ENCODE measurements at regions not wholly inside any gene's neighbourhood (a gene's known extent, or its start where the extent isn't known, plus 50 kb on each side); places are given as distances from the start of the nearest gene placed in this dataset.
A peak's percentile ranks its signal among the peaks of the same experiment; 100 is the strongest.

- DNase-seq, result no peak
- H3K9me3 ChIP-seq (ENCODE audit: control insufficient read depth in 2 of 3, insufficient read depth in 1 of 3, low read length in 3 of 3), result no peaks in the 10 kb centered on the region
- no peaks in the 10 kb centered on the region for H3K4me1 ChIP-seq (ENCODE audit: control insufficient read depth in 2 of 3, insufficient read depth in 2 of 3, low read depth in 1 of 3, low read length in 3 of 3)
- TF ChIP-seq CTCF (IDR thresholded peaks at IDR 0.05; ENCODE audit: borderline replicate concordance, extremely low read depth, insufficient read depth), result no peak
- H3K27me3 ChIP-seq (ENCODE audit: control insufficient read depth, insufficient read depth, low read length), result no peaks in the 10 kb centered on the region
- no peaks in the 10 kb centered on the region for H3K36me3 ChIP-seq (ENCODE audit: control insufficient read depth in 2 of 3, insufficient read depth in 3 of 3, low read length in 3 of 3)
- intact Hi-C loops (cut with DNase I), result no loop called here
- no peak overlapping the region for H3K4me3 ChIP-seq (ENCODE audit: low read length in 3 of 3)
- H3K9ac ChIP-seq (ENCODE audit: low read length in 3 of 3), result no peak overlapping the region
- no peak overlapping the region for H3K27ac ChIP-seq (ENCODE audit: low read depth in 2 of 2, low read length in 2 of 2)
- FAIRE-seq, result no peak
Measured at GRCh38 chr7:132733860-132734259, 157.6 kb upstream of the PLXNA4 start.

GRCh38 chr7:132732321-132732865 is 156.1 kb upstream of the PLXNA4 start:
- FAIRE-seq (no peak), DNase-seq (peak in 2 of 5 donors; percentile 35 to 45)
- Histone ChIP-seq H3K9ac (ENCODE audit: low read length in 3 of 3) (no peak overlapping the region), H3K27ac (ENCODE audit: low read depth in 2 of 2, low read length in 2 of 2) (no peak overlapping the region), H3K36me3 (ENCODE audit: control insufficient read depth in 2 of 3, insufficient read depth in 3 of 3, low read length in 3 of 3) (no peaks in the 10 kb centered on the region), H3K9me3 (ENCODE audit: control insufficient read depth in 2 of 3, insufficient read depth in 1 of 3, low read length in 3 of 3) (no peaks in the 10 kb centered on the region), H3K4me3 (ENCODE audit: low read length in 3 of 3) (no peak overlapping the region), H3K27me3 (ENCODE audit: control insufficient read depth, insufficient read depth, low read length) (no peaks in the 10 kb centered on the region), H3K4me1 (ENCODE audit: control insufficient read depth in 2 of 3, insufficient read depth in 2 of 3, low read depth in 1 of 3, low read length in 3 of 3) (no peaks in the 10 kb centered on the region)
- TF ChIP-seq CTCF (IDR thresholded peaks at IDR 0.05; ENCODE audit: borderline replicate concordance, extremely low read depth, insufficient read depth), result no peak
- intact Hi-C loops (cut with DNase I), result no loop called here

- DNase-seq (no peak), FAIRE-seq (no peak)
- Histone ChIP-seq H3K9me3 (ENCODE audit: control insufficient read depth in 2 of 3, insufficient read depth in 1 of 3, low read length in 3 of 3) (no peaks in the 10 kb centered on the region), H3K36me3 (ENCODE audit: control insufficient read depth in 2 of 3, insufficient read depth in 3 of 3, low read length in 3 of 3) (no peaks in the 10 kb centered on the region), H3K27me3 (ENCODE audit: control insufficient read depth, insufficient read depth, low read length) (no peaks in the 10 kb centered on the region), H3K27ac (ENCODE audit: low read depth in 2 of 2, low read length in 2 of 2) (no peak overlapping the region), H3K4me1 (ENCODE audit: control insufficient read depth in 2 of 3, insufficient read depth in 2 of 3, low read depth in 1 of 3, low read length in 3 of 3) (no peaks in the 10 kb centered on the region), H3K9ac (ENCODE audit: low read length in 3 of 3) (no peak overlapping the region), H3K4me3 (ENCODE audit: low read length in 3 of 3) (no peak overlapping the region)
- intact Hi-C loops (cut with DNase I), result no loop called here
- no peak for TF ChIP-seq CTCF (IDR thresholded peaks at IDR 0.05; ENCODE audit: borderline replicate concordance, extremely low read depth, insufficient read depth)
Measured at GRCh38 chr7:132730105-132730504, 153.8 kb upstream of the PLXNA4 start.

- FAIRE-seq, result no peak
- intact Hi-C loops (cut with DNase I), result no loop called here
- H3K36me3 ChIP-seq (ENCODE audit: control insufficient read depth in 2 of 3, insufficient read depth in 3 of 3, low read length in 3 of 3), result no peaks in the 10 kb centered on the region
- DNase-seq, result peak in 1 of 5 donors; percentile 8
- H3K4me1 ChIP-seq (ENCODE audit: control insufficient read depth in 2 of 3, insufficient read depth in 2 of 3, low read depth in 1 of 3, low read length in 3 of 3), result no peaks in the 10 kb centered on the region
- peaks cover 0 to 4% (median 0%) of the 10 kb centered on the region in 3 donors for H3K9me3 ChIP-seq (ENCODE audit: control insufficient read depth in 2 of 3, insufficient read depth in 1 of 3, low read length in 3 of 3)
- H3K9ac ChIP-seq (ENCODE audit: low read length in 3 of 3), result no peak overlapping the region
- H3K4me3 ChIP-seq (ENCODE audit: low read length in 3 of 3), result no peak overlapping the region
- no peak overlapping the region for H3K27ac ChIP-seq (ENCODE audit: low read depth in 2 of 2, low read length in 2 of 2)
- no peaks in the 10 kb centered on the region for H3K27me3 ChIP-seq (ENCODE audit: control insufficient read depth, insufficient read depth, low read length)
- TF ChIP-seq CTCF (IDR thresholded peaks at IDR 0.05; ENCODE audit: borderline replicate concordance, extremely low read depth, insufficient read depth), result no peak
Measured at GRCh38 chr7:132723506-132724081, 147.3 kb upstream of the PLXNA4 start.
